H9 (cell line): ENCODE measurements at regions not wholly inside any gene's neighbourhood (a gene's known extent, or its start where the extent isn't known, plus 50 kb on each side); places are given as distances from the start of the nearest gene placed in this dataset.
"Not testable (repeated sequence)": the region's sequence is repeated elsewhere in the genome, so short reads cannot be mapped to it uniquely, and the experiment has no call there.

Experiments
- DNase-seq: peaks from one replicate; pipeline ENCODE4 v3.0.0-alpha.2; 2017
- H2AFZ ChIP-seq: one replicate; pipeline ENCODE4 v1.6.1; 2013; ENCODE audit warnings: mild to moderate bottlenecking, low read length, control low read depth, moderate library complexity
- H2AK5ac ChIP-seq: 2 replicates; pipeline ENCODE4 v1.6.1; 2013; ENCODE audit warnings: low read length, control low read depth, mixed read lengths; ENCODE audit not compliant: insufficient read length
- H2BK120ac ChIP-seq: one replicate; pipeline ENCODE4 v1.6.1; 2013; ENCODE audit warnings: low read depth, mild to moderate bottlenecking, low read length, control low read depth, inconsistent platforms; ENCODE audit not compliant: poor library complexity, severe bottlenecking
- H2BK12ac ChIP-seq: 2 replicates; pipeline ENCODE4 v1.6.1; 2013; ENCODE audit warnings: low read length, control low read depth, mixed read lengths, low read depth; ENCODE audit not compliant: insufficient read length
- H2BK15ac ChIP-seq: 2 replicates; pipeline ENCODE4 v1.6.1; 2013; ENCODE audit warnings: low read depth, low read length, control low read depth
- H2BK20ac ChIP-seq: one replicate; pipeline ENCODE4 v1.6.1; 2013; ENCODE audit warnings: low read depth, mild to moderate bottlenecking, low read length, control low read depth, inconsistent platforms; ENCODE audit not compliant: poor library complexity, severe bottlenecking
- H2BK5ac ChIP-seq: 2 replicates; pipeline ENCODE4 v1.6.1; 2013; ENCODE audit warnings: low read length, control low read depth, mixed read lengths; ENCODE audit not compliant: insufficient read length
- H3K14ac ChIP-seq: 2 replicates; pipeline ENCODE4 v1.6.1; 2013; ENCODE audit warnings: low read length, control low read depth; ENCODE audit not compliant: insufficient read depth
- H3K18ac ChIP-seq: 2 replicates; pipeline ENCODE4 v1.6.1; 2013; ENCODE audit warnings: low read depth, mild to moderate bottlenecking, mixed read lengths, low read length, control low read depth; ENCODE audit not compliant: insufficient read length
- H3K23ac ChIP-seq: 2 replicates; pipeline ENCODE4 v1.6.1; 2013; ENCODE audit warnings: low read length, control low read depth, mixed read lengths, low read depth; ENCODE audit not compliant: insufficient read length
- H3K23me2 ChIP-seq: 2 replicates; pipeline ENCODE4 v1.6.1; 2013; ENCODE audit warnings: low read depth, mild to moderate bottlenecking, mixed read lengths, low read length, control low read depth; ENCODE audit not compliant: insufficient read length, poor library complexity, severe bottlenecking
- H3K27ac ChIP-seq: 2 replicates; pipeline ENCODE4 v1.5.1; 2013; ENCODE audit warnings: low read length, control low read depth, mixed read lengths, low read depth; ENCODE audit not compliant: insufficient read length
- H3K27me3 ChIP-seq: 2 replicates; pipeline ENCODE4 v1.6.1; 2013; ENCODE audit warnings: low read length, control low read depth, inconsistent platforms; ENCODE audit not compliant: insufficient read depth
- H3K4ac ChIP-seq: 2 replicates; pipeline ENCODE4 v1.6.1; 2013; ENCODE audit warnings: low read depth, mild to moderate bottlenecking, control low read depth, inconsistent platforms, low read length, moderate library complexity
- H3K4me1 ChIP-seq: 2 replicates; pipeline ENCODE4 v1.6.1; 2013; ENCODE audit warnings: low read length, control low read depth, inconsistent platforms; ENCODE audit not compliant: insufficient read depth
- H3K4me2 ChIP-seq: 2 replicates; pipeline ENCODE4 v1.6.1; 2013; ENCODE audit warnings: low read length, control low read depth, mixed read lengths; ENCODE audit not compliant: insufficient read length, insufficient read depth
- H3K56ac ChIP-seq: 2 replicates; pipeline ENCODE4 v1.6.1; 2013; ENCODE audit warnings: low read depth, mild to moderate bottlenecking, mixed read lengths, low read length, control low read depth; ENCODE audit not compliant: insufficient read length
- H3K79me1 ChIP-seq: 2 replicates; pipeline ENCODE4 v1.6.1; 2013; ENCODE audit warnings: low read depth, mild to moderate bottlenecking, moderate library complexity, low read length, control low read depth, inconsistent platforms; ENCODE audit not compliant: insufficient read depth, poor library complexity, severe bottlenecking
- H3K79me2 ChIP-seq: 2 replicates; pipeline ENCODE4 v1.6.1; 2013; ENCODE audit warnings: low read length, control low read depth, inconsistent platforms; ENCODE audit not compliant: insufficient read depth
- H3K9ac ChIP-seq: 2 replicates; pipeline ENCODE4 v1.6.1; 2013; ENCODE audit warnings: low read length, control low read depth, mixed read lengths; ENCODE audit not compliant: insufficient read length; ENCODE audit errors: extremely low read depth
- H3K9me3 ChIP-seq: one replicate; pipeline ENCODE4 v1.6.1; 2013; ENCODE audit warnings: low read depth, low read length, inconsistent platforms; ENCODE audit not compliant: control insufficient read depth
- H3T11ph ChIP-seq: one replicate; pipeline ENCODE4 v1.6.1; 2013; ENCODE audit warnings: mild to moderate bottlenecking, low read length, control low read depth, inconsistent platforms
- H4K20me1 ChIP-seq: one replicate; pipeline ENCODE4 v1.6.1; 2013; ENCODE audit not compliant: control insufficient read depth, insufficient read length, insufficient read depth
- H4K5ac ChIP-seq: 2 replicates; pipeline ENCODE4 v1.6.1; 2013; ENCODE audit warnings: low read depth, mild to moderate bottlenecking, mixed read lengths, low read length, control low read depth; ENCODE audit not compliant: insufficient read length
- H4K8ac ChIP-seq: replicated peaks from 2 replicates; pipeline ENCODE4 v1.6.1; 2013; ENCODE audit warnings: low read length, control low read depth, mixed read lengths, low read depth; ENCODE audit not compliant: insufficient read length
- H4K91ac ChIP-seq: 2 replicates; pipeline ENCODE4 v1.6.1; 2013; ENCODE audit warnings: low read depth, mild to moderate bottlenecking, moderate library complexity, mixed read lengths, low read length, control low read depth; ENCODE audit not compliant: insufficient read length
- H3K27ac Mint-ChIP-seq, 3 experiments: 2 replicates in 2 of 3; 3 replicates in 1 of 3; pipeline ENCODE4 v1.8.0; 2020 to 2021; ENCODE audit warnings: mixed read lengths in 3 of 3, mild to moderate bottlenecking in 1 of 3, moderate library complexity in 1 of 3
- H3K27me3 Mint-ChIP-seq: 2 replicates; pipeline ENCODE4 v1.8.0; 2021; ENCODE audit warnings: low read depth, mild to moderate bottlenecking, moderate library complexity, mixed read lengths
- H3K36me3 Mint-ChIP-seq, 3 experiments: 2 replicates in 2 of 3; 3 replicates in 1 of 3; pipeline ENCODE4 v1.8.0; 2020 to 2021; ENCODE audit warnings: low read depth in 3 of 3, mixed read lengths in 3 of 3; ENCODE audit not compliant: insufficient read depth in 1 of 3
- H3K4me1 Mint-ChIP-seq, 2 experiments: 2 replicates each; pipeline ENCODE4 v1.8.0; 2020; ENCODE audit warnings: mixed read lengths in 2 of 2
- H3K4me3 Mint-ChIP-seq, 2 experiments: 2 replicates in 1 of 2; 3 replicates in 1 of 2; pipeline ENCODE4 v1.8.0; 2020 to 2021; ENCODE audit warnings: mild to moderate bottlenecking in 2 of 2, mixed read lengths in 2 of 2, moderate library complexity in 1 of 2
- H3K9me3 Mint-ChIP-seq, 2 experiments: 2 replicates in 1 of 2; 3 replicates in 1 of 2; pipeline ENCODE4 v1.8.0; 2020; ENCODE audit warnings: mild to moderate bottlenecking in 2 of 2, mixed read lengths in 2 of 2, moderate library complexity in 1 of 2
- CTCF ChIP-seq: fragments of 200-600 bp; sonication (generic); conservative IDR thresholded peaks from 3 replicates; pipeline ENCODE4 v1.8.0; 2021; ENCODE audit warnings: antibody characterized with exemption, mild to moderate bottlenecking
- WGBS: extraction: QIAGEN DNeasy Blood & Tissue Kit; methylation state at CpG from one replicate; pipeline ENCODE4 v1.1.7; 2013; ENCODE audit warnings: missing lambda C conversion rate, low lambda C conversion rate, mixed read lengths; ENCODE audit not compliant: insufficient read length; ENCODE audit errors: extremely low coverage; 5-methylcytosine and 5-hydroxymethylcytosine counted together

- H2BK12ac ChIP-seq: no peak overlapping the region
- Mint-ChIP-seq H3K36me3 (peaks cover 9 to 23% (median 15%) of the 10 kb centered on the region in 3 experiments; a peak in 6 of 7 replicates), H3K4me1 (no peaks in the 10 kb centered on the region), H3K27ac (no peak overlapping the region), H3K27me3 (no peaks in the 10 kb centered on the region; the same call in 1 of the 2 replicates), H3K9me3 (peaks cover 20 to 28% of the 10 kb centered on the region in 2 experiments), H3K4me3 (no peak overlapping the region)
- H3K4me2 ChIP-seq: no peak overlapping the region
- H4K91ac ChIP-seq: no peak overlapping the region
- H4K20me1 ChIP-seq: no peaks in the 10 kb centered on the region
- H3K56ac ChIP-seq: no peak overlapping the region
- H3K23ac ChIP-seq: no peak overlapping the region
- TF ChIP-seq CTCF: no peak
- H3K79me1 ChIP-seq: no peaks in the 10 kb centered on the region
- no peaks in the 10 kb centered on the region for H3K27me3 ChIP-seq
- no peaks in the 10 kb centered on the region for H3K79me2 ChIP-seq
- no peak overlapping the region; the same call in 1 of the 2 replicates for H2BK15ac ChIP-seq
- H3K9ac ChIP-seq: no peak overlapping the region
- no peak overlapping the region for H2AK5ac ChIP-seq
- no peak for DNase-seq
- no peaks in the 10 kb centered on the region for H3K9me3 ChIP-seq
- H3K23me2 ChIP-seq: no peaks in the 10 kb centered on the region
- no peak overlapping the region for H2AFZ ChIP-seq
- H4K5ac ChIP-seq: no peak overlapping the region
- no peak overlapping the region for H2BK5ac ChIP-seq
- H3K27ac ChIP-seq: no peak overlapping the region
- no CpG with 5 or more reads among the region's 31 CpGs for WGBS
- no peak overlapping the region for H3K14ac ChIP-seq
- no peak overlapping the region for H3T11ph ChIP-seq
- no peak overlapping the region for H3K18ac ChIP-seq
- H2BK120ac ChIP-seq: no peak overlapping the region
- no peaks in the 10 kb centered on the region for H3K4me1 ChIP-seq
- H3K4ac ChIP-seq: no peak overlapping the region
- H2BK20ac ChIP-seq: no peak overlapping the region
- H4K8ac ChIP-seq: no peak overlapping the region
Measured at GRCh38 chr4:127469959-127470809, 162.6 kb upstream of the INTU start.

- not testable (repeated sequence) for H3K4me1 Mint-ChIP-seq, H3K27ac ChIP-seq, H3K4me3 Mint-ChIP-seq, H2BK15ac ChIP-seq, H4K5ac ChIP-seq, H4K8ac ChIP-seq, H3K27me3 Mint-ChIP-seq, H4K20me1 ChIP-seq, H3K79me1 ChIP-seq, H3K14ac ChIP-seq, H3K27me3 ChIP-seq, H3K4me2 ChIP-seq, H3K56ac ChIP-seq, H3K9me3 ChIP-seq, H3K9ac ChIP-seq, H3K4ac ChIP-seq, H4K91ac ChIP-seq, H3K23me2 ChIP-seq, H2BK20ac ChIP-seq, H2AK5ac ChIP-seq, DNase-seq, H3K23ac ChIP-seq, H3T11ph ChIP-seq, H3K79me2 ChIP-seq, H2BK120ac ChIP-seq, H3K27ac Mint-ChIP-seq, H2BK12ac ChIP-seq, H3K4me1 ChIP-seq, H2AFZ ChIP-seq, H3K18ac ChIP-seq, H2BK5ac ChIP-seq
- no CpG with 5 or more reads among the region's 3 CpGs for WGBS
- peaks cover 9 to 16% of the 10 kb centered on the region in 2 experiments for H3K9me3 Mint-ChIP-seq
- peaks cover 2 to 10% (median 7%) of the 10 kb centered on the region in 3 experiments; a peak in 5 of 7 replicates for H3K36me3 Mint-ChIP-seq
Measured at GRCh38 chr4:127478271-127478670, 154.5 kb upstream of the INTU start.
